Pancreas (tissue), 10 donors: ENCODE measurements at regions not wholly inside any gene's neighbourhood (a gene's known extent, or its start where the extent isn't known, plus 50 kb on each side); places are given as distances from the start of the nearest gene placed in this dataset.

ENCODE experiments used
- ATAC-seq, 4 donors: fragments of 200-7000 bp; cut with Tn5 transposase; one replicate each; pipeline versions ENCODE4 v1.8.0 to v1.9.1; 2020; ENCODE audit warnings: mild to moderate bottlenecking in 4 of 4, moderate library complexity in 4 of 4
- DNase-seq, 6 donors: peaks; one replicate each; pipeline ENCODE4 v3.0.0-alpha.2; 2020
- FAIRE-seq: peaks from 2 replicates; lab custom pipeline; 2012; peaks lifted over from hg19 to GRCh38; lab: Jason Lieb, UNC
- H3K27ac ChIP-seq, 4 donors: fragments of 200-600 bp; sonication (generic); 1 replicate in 3 of 4; 2 replicates in 1 of 4; pipeline versions ENCODE4 v1.5.0 to v1.8.0; 2020
- H3K27me3 ChIP-seq, 4 donors: fragments of 200-600 bp; one replicate each; pipeline ENCODE4 v1.8.0; 2021
- H3K36me3 ChIP-seq, 3 donors: fragments of 200-600 bp; sonication (generic) in 1 of 3; one replicate each; pipeline versions ENCODE4 v1.5.0 to v1.8.0; 2020 to 2021
- H3K4me1 ChIP-seq, 3 donors: fragments of 200-600 bp; one replicate each; pipeline ENCODE4 v1.8.0; 2021
- H3K4me3 ChIP-seq, 4 donors: fragments of 200-600 bp; sonication (generic) in 2 of 4; one replicate each; pipeline versions ENCODE4 v1.5.0 to v1.8.0; 2020 to 2021
- H3K9me3 ChIP-seq, 4 donors: fragments of 200-600 bp; one replicate each; pipeline ENCODE4 v1.8.0; 2021
- CTCF ChIP-seq, 4 donors: fragments of 200-600 bp; sonication (generic) in 3 of 4; IDR thresholded peaks; one replicate each; pipeline versions ENCODE4 v1.5.0 to v1.8.0; 2021; ENCODE audit warnings: antibody characterized with exemption in 4 of 4
- WGBS, 2 donors: extraction: QIAGEN DNeasy Blood & Tissue Kit; methylation state at CpG; one replicate each; pipeline ENCODE4 v1.1.7; 2013; 5-methylcytosine and 5-hydroxymethylcytosine counted together
- intact Hi-C, 3 donors: fragments of 100-400 bp; cut with DNase I; formaldehyde crosslinking; loops; one replicate each; pipeline versions ENCODE4 v1.11.1 to v1.14.2; 2022
- donor health status: healthy with polysubstance abuse.
- donor health status: DM: no; HTN: no; CAD: no; lungs with moderate emphysema.
- donor health status: DM: no; HTN: no; CAD: no.
- donor health status: control.
- donor health status: control.
- donor health status: Bipolar disorder and iron deficiency.
- donor health status: DM: yes; HTN: yes; CAD: no.
- donor health status: DM: no; HTN: no; CAD: no.
- donor health status: DM: no; HTN: no; CAD: no.
- donor health status: DM: yes; HTN: yes; CAD: no.

DNA sequence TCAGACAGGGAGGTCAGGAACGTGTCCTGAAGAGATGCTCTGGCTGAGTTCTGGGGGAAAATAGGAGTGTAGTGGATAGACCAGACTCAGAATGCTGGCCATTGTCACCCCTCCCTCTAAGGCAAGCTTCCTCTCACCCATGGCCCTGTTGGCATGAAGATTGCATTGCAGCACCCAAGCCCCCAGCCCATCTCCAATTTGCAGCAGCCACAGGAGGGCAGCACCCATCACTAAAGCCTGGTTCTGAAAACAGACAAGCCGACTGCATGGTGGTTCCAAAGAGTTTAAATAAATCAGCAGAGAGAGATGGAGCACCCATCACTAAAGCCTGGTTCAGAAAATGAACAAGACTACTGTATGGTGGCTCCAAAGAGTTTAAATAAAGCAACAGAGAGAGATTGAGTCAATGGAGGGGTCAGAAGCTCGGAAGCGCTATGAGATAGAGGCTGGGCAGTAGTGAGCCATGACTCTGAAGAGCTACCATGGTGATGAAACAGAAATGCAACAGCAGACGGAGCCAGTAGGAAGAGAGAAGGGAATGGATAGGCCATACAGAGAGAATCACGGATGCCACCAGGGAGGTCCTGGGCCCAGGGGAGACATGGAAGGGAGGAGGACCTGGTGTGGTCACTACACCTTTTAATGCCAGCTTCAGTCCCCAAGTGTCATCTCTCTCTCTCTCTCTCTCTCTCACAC lies 237.9 kb upstream of the MYO3A start:
- H3K4me3 ChIP-seq: no peak overlapping the region
- no peak for ATAC-seq
- H3K4me1 ChIP-seq: no peaks in the 10 kb centered on the region
- no peak for FAIRE-seq
- H3K27me3 ChIP-seq: no peaks in the 10 kb centered on the region
- no peaks in the 10 kb centered on the region for H3K9me3 ChIP-seq
- DNase-seq: no peak
- TF ChIP-seq CTCF (IDR thresholded peaks at IDR 0.05): no peak
- no peaks in the 10 kb centered on the region for H3K36me3 ChIP-seq
- no peak overlapping the region for H3K27ac ChIP-seq
- 74 to 82% methylated on average over 6 of the region's 6 CpGs for whole genome bisulfite sequencing, 2 donors
- intact Hi-C loops: loop anchor here in 1 of 3 donors (10.0 kb wide), 1 partner anchor 411 kb away; no protein-coding TSS in a partner anchor

GRCh38 chr10:25697412-25697811 lies 236.6 kb upstream of the MYO3A start:
- no peak for DNase-seq
- no peak for ATAC-seq
- H3K4me1 ChIP-seq: no peaks in the 10 kb centered on the region
- no peaks in the 10 kb centered on the region for H3K9me3 ChIP-seq
- H3K4me3 ChIP-seq: no peak overlapping the region
- WGBS, 2 donors: 65 to 76% methylated on average over 5 of the region's 5 CpGs
- no peaks in the 10 kb centered on the region for H3K27me3 ChIP-seq
- intact Hi-C loops: loop anchor here in 1 of 3 donors (10.0 kb wide), 1 partner anchor 413 kb away; no protein-coding TSS in a partner anchor
- H3K36me3 ChIP-seq: no peaks in the 10 kb centered on the region
- no peak overlapping the region for H3K27ac ChIP-seq
- no peak for TF ChIP-seq CTCF (IDR thresholded peaks at IDR 0.05)
- FAIRE-seq: no peak

- no peaks in the 10 kb centered on the region for H3K27me3 ChIP-seq
- no peaks in the 10 kb centered on the region for H3K9me3 ChIP-seq
- DNase-seq (no peak), ATAC-seq (no peak), FAIRE-seq (no peak)
- no peak overlapping the region for H3K27ac ChIP-seq
- TF ChIP-seq CTCF (IDR thresholded peaks at IDR 0.05): no peak
- H3K4me1 ChIP-seq: no peaks in the 10 kb centered on the region
- no peaks in the 10 kb centered on the region for H3K36me3 ChIP-seq
- H3K4me3 ChIP-seq: no peak overlapping the region
- WGBS, 2 donors: 48 to 58% methylated on average over 3 of the region's 3 CpGs
- intact Hi-C loops: loop anchor here in 1 of 3 donors (10.0 kb wide), 1 partner anchor 414 kb away; no protein-coding TSS in a partner anchor
These were observed 235.4 kb upstream of the MYO3A start for GRCh38 chr10:25698638-25699037.

- H3K9me3 ChIP-seq: no peaks in the 10 kb centered on the region
- no peak overlapping the region for H3K27ac ChIP-seq
- ATAC-seq (no peak), DNase-seq (no peak), FAIRE-seq (no peak)
- no peak overlapping the region for H3K4me3 ChIP-seq
- no peak for TF ChIP-seq CTCF (IDR thresholded peaks at IDR 0.05)
- H3K27me3 ChIP-seq: no peaks in the 10 kb centered on the region
- 88 to 89% methylated on average over 2 of the region's 2 CpGs for WGBS, 2 donors
- no peaks in the 10 kb centered on the region for H3K4me1 ChIP-seq
- no peaks in the 10 kb centered on the region for H3K36me3 ChIP-seq
- intact Hi-C loops: loop anchor here in 1 of 3 donors (10.0 kb wide), 1 partner anchor 415 kb away; no protein-coding TSS in a partner anchor
These were observed 234.4 kb upstream of the MYO3A start for GRCh38 chr10:25699631-25700030.

DNA sequence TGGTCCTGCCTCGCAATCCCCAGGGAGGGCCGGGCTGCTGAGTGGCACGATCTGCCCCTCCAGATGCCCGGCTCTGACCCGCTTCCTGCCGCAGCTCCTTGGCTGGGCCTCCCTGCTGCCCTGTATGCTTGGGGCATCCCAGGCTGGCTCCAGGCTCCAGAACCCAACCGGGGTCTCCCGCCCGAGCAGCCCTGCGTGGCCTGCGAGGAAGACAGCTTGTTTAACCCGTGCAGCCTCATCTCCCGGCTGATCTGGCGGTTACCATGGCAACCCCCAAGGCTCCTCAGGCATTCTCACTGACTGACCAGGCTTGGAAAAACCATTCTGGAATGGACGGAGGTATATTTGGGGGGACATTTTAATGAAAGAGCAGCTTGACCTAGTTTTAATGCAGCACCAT lies 232.4 kb upstream of the MYO3A start:
- FAIRE-seq (no peak), DNase-seq (peak in 1 of 6 donors; percentile 54), ATAC-seq (no peak)
- no peak overlapping the region for H3K4me3 ChIP-seq
- H3K4me1 ChIP-seq: no peaks in the 10 kb centered on the region
- H3K9me3 ChIP-seq: no peaks in the 10 kb centered on the region
- no peaks in the 10 kb centered on the region for H3K27me3 ChIP-seq
- intact Hi-C loops: no loop called here
- WGBS, 2 donors: 50 to 55% methylated on average over 15 of the region's 15 CpGs
- H3K36me3 ChIP-seq: no peaks in the 10 kb centered on the region
- no peak overlapping the region for H3K27ac ChIP-seq
- TF ChIP-seq CTCF (IDR thresholded peaks at IDR 0.05): no peak
